ENCODE measurements at regions not wholly inside any gene's neighbourhood (a gene's known extent, or its start where the extent isn't known, plus 50 kb on each side); places are given as distances from the start of the nearest gene placed in this dataset.

DNA sequence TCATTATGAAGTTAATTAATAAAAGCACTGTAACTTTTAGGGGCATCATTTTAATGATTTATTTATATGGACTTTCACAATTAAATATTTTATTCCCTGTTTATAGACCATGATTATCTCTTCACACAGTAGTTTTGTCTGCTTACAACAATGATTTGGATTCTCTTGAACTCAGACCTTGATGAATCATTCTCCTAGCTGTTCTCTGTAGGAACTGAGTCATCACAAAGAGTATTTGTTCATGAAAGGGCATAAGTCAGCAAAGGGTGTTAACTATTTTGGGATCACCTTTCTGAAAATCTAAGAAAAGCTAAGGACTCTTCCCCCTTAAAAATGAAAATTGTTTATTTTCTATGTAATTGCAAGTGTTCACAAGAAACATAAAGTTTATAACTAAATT is 461.1 kb upstream of the UBE2E3 start:
- H3K27ac ChIP-seq = no peak overlapping the region
- ChIA-PET POLR2A (ENCODE audit: low non-redundant PET) (no interaction called here), CTCF (interaction anchor here (0.6 kb wide), 1 partner anchor 472 kb away, joined by 3 read pairs; no protein-coding TSS in a partner anchor)
- TF ChIP-seq, protein P1, sequence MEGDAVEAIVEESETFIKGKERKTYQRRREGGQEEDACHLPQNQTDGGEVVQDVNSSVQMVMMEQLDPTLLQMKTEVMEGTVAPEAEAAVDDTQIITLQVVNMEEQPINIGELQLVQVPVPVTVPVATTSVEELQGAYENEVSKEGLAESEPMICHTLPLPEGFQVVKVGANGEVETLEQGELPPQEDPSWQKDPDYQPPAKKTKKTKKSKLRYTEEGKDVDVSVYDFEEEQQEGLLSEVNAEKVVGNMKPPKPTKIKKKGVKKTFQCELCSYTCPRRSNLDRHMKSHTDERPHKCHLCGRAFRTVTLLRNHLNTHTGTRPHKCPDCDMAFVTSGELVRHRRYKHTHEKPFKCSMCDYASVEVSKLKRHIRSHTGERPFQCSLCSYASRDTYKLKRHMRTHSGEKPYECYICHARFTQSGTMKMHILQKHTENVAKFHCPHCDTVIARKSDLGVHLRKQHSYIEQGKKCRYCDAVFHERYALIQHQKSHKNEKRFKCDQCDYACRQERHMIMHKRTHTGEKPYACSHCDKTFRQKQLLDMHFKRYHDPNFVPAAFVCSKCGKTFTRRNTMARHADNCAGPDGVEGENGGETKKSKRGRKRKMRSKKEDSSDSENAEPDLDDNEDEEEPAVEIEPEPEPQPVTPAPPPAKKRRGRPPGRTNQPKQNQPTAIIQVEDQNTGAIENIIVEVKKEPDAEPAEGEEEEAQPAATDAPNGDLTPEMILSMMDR (conservative IDR thresholded peaks at IDR 0.05; ENCODE audit: low read depth) = no peak
- peak; percentile 62 for DNase-seq (ENCODE audit: low spot score)

DNA sequence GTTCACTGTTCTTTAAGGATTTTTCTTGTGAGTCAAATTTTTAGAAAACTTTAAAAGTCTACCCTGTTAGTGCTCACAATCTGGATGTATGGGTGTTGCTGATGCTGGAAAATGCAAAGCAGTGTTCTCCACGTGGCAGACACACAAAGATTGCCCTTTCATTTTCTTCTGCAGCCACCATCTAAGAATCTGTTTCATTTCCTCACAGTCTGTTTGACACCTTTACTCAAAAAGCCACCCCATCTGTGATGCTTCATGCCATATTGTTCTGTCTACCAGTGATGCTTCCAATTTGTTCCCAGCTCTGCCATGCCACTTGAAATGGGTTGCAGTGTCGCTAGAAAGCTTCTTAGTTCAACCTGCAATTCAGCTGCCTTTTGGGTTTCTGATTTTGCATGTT is 464.2 kb upstream of the UBE2E3 start:
- TF ChIP-seq, protein P1 (conservative IDR thresholded peaks at IDR 0.05; ENCODE audit: low read depth) = no peak
- ChIA-PET CTCF (no interaction called here), POLR2A (ENCODE audit: low non-redundant PET) (no interaction called here)
- DNase-seq (ENCODE audit: low spot score) = no peak
- no peak overlapping the region for H3K27ac ChIP-seq

DNA sequence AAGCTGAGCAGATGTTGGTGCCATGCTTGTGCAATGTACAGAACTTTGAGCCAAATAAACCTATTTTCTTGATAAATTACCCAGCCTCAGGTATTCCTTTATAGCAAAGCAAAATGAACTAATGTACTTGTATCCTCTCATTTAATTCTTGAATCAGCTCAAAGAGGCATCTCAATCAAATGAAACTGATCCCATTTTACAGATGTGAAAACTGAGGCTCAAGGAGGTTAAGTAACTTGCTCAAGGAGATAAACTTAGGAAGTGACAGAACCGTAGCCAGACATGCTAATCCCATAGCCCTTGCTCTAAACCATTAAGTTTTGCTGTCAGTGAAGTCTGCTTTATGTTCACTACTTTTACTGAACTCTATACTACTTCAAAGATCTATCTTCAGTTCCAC is 467.0 kb upstream of the UBE2E3 start:
- no peak for DNase-seq (ENCODE audit: low spot score)
- H3K27ac ChIP-seq = no peak overlapping the region
- POLR2A ChIA-PET (ENCODE audit: low non-redundant PET) = no interaction called here
- CTCF ChIA-PET = interaction anchor here (0.6 kb wide), 1 partner anchor 281 kb away, joined by 3 read pairs; no protein-coding TSS in a partner anchor
- TF ChIP-seq, protein P1 (conservative IDR thresholded peaks at IDR 0.05; ENCODE audit: low read depth) = no peak

DNA sequence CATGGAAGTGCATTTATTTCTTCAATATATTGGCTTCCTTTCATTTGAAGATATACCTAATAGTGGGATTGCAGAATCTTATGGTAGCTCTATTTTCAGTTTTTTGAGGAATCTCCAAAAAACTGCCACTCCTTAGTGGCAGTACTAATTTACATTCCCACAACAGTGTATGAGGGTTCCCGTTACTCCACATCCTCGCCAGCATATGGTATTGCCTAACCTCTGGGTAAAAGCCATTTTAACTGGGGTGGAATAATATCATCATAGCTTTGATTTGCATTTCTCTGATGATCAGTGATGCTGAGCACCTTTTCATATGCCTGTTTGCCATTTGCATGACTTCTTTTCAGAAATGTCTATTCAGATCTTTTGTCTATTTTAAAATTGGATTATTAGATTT is 471.9 kb upstream of the UBE2E3 start:
- no peak for DNase-seq (ENCODE audit: low spot score)
- TF ChIP-seq, protein P1 (conservative IDR thresholded peaks at IDR 0.05; ENCODE audit: low read depth) = no peak
- ChIA-PET POLR2A (ENCODE audit: low non-redundant PET) (no interaction called here), CTCF (no interaction called here)
- no peak overlapping the region for H3K27ac ChIP-seq

DNA sequence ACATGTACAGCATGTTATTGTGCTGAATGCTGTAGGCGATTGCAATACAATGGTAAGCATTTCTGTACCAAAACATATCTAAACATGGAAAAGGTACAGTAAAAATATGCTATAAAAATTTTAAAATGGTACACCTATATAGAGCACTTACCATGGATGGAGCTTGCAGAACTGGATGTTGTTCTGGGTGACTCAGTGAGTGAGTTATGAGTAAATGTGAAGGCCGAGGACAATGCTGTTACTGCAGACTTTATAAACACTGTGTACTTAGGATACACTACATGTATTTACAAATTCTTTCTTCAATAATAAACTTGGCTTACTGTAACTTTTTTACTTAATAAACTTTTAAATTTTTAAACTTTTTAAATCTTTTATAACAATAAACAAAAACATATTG is 473.4 kb upstream of the UBE2E3 start:
- no peak overlapping the region for H3K27ac ChIP-seq
- ChIA-PET POLR2A (ENCODE audit: low non-redundant PET) (no interaction called here), CTCF (interaction anchor here (0.6 kb wide), 1 partner anchor 118 kb away, joined by 5 read pairs; no protein-coding TSS in a partner anchor)
- TF ChIP-seq, protein P1 (conservative IDR thresholded peaks at IDR 0.05; ENCODE audit: low read depth) = no peak
- no peak for DNase-seq (ENCODE audit: low spot score)

GRCh38 chr2:180505203-180505602 is 475.2 kb upstream of the UBE2E3 start:
- TF ChIP-seq, protein P1 (conservative IDR thresholded peaks at IDR 0.05; ENCODE audit: low read depth) = no peak
- DNase-seq (ENCODE audit: low spot score) = no peak
- CTCF ChIA-PET = no interaction called here
- no peak overlapping the region for H3K27ac ChIP-seq
- POLR2A ChIA-PET (ENCODE audit: low non-redundant PET) = no interaction called here
